ENCODE measurements at regions not wholly inside any gene's neighbourhood (a gene's known extent, or its start where the extent isn't known, plus 50 kb on each side); places are given as distances from the start of the nearest gene placed in this dataset.

DNA sequence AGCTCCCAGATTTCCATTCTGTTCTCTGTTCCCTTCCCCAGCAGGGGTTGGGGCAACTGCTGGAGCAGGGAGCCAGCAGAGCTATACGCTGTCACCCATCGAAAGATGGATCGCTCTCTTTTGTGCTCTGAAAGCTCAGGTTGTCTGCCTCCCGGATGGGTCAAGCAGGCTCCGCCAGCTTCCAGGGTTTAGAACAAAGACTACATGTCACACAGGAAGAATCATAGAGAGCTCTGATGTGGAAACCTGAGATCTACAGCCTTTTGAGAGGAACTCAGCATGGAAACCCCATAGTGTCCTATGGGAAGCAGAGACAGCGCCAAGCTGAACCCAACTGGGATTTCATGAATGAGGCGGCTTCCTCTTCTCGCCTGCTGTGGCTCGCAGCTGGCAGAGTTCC is 205.4 kb downstream of the HS3ST1 start:
- no peak for DNase-seq (ENCODE audit: low read depth)
- no peak overlapping the region for H3K4me3 ChIP-seq (ENCODE audit: low read depth, low read length)
- TF ChIP-seq CTCF (IDR thresholded peaks at IDR 0.05; ENCODE audit: control insufficient read depth, extremely low read depth, insufficient read depth), result no peak

DNA sequence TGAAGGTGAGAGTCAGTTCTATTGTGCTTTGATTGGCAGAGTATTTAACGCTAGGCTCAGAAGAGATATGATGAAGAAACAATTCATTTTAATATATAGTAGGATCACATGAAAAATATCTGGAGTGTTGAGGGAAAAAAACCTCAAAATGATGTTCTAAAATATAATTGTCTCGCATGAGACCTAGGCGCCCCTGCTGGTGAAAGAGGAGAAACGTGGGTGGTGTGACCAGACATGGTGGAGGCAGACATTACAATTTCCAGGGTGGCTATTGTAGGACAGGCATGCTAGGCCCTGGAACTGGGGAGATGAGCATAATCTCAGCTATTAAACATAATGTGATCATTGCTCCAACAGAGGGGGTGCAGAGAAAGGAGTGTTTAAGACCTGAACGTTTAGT is 210.0 kb downstream of the HS3ST1 start:
- no peak for DNase-seq (ENCODE audit: low read depth)
- no peak for TF ChIP-seq CTCF (IDR thresholded peaks at IDR 0.05; ENCODE audit: control insufficient read depth, extremely low read depth, insufficient read depth)
- no peak overlapping the region for H3K4me3 ChIP-seq (ENCODE audit: low read depth, low read length)

- TF ChIP-seq CTCF (IDR thresholded peaks at IDR 0.05; ENCODE audit: control insufficient read depth, extremely low read depth, insufficient read depth), result no peak
- no peak overlapping the region for H3K4me3 ChIP-seq (ENCODE audit: low read depth, low read length)
- no peak for DNase-seq (ENCODE audit: low read depth)
These were observed 212.2 kb downstream of the HS3ST1 start for GRCh38 chr4:11216520-11216919.

- DNase-seq (ENCODE audit: low read depth), result no peak
- TF ChIP-seq CTCF (IDR thresholded peaks at IDR 0.05; ENCODE audit: control insufficient read depth, extremely low read depth, insufficient read depth), result no peak
- no peak overlapping the region for H3K4me3 ChIP-seq (ENCODE audit: low read depth, low read length)
These were observed 214.4 kb downstream of the HS3ST1 start for GRCh38 chr4:11214281-11214680.

DNA sequence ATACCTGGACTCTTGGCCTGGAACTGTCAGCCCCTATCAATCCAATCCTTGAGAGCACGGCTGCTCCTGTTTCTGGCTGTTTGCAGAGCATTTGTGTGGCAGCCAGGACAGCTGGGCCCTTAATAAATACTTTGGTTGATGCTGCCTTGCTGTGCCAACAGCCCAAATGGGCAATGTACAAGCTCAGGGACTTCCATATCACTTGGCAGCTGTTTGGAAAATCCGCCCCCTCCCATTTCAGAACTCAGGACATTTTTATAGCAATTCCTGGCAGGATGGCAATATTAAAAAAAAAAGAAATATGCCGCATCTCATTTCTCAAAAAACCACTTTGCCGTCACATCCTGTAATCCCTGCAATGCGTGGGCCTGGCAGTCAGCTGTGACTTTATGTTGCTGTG is 218.9 kb downstream of the HS3ST1 start:
- TF ChIP-seq CTCF (IDR thresholded peaks at IDR 0.05; ENCODE audit: control insufficient read depth, extremely low read depth, insufficient read depth), result no peak
- H3K4me3 ChIP-seq (ENCODE audit: low read depth, low read length), result no peak overlapping the region
- no peak for DNase-seq (ENCODE audit: low read depth)

GRCh38 chr4:11201256-11201655 is 227.4 kb downstream of the HS3ST1 start:
- no peak for TF ChIP-seq CTCF (IDR thresholded peaks at IDR 0.05; ENCODE audit: control insufficient read depth, extremely low read depth, insufficient read depth)
- no peak overlapping the region for H3K4me3 ChIP-seq (ENCODE audit: low read depth, low read length)
- no peak for DNase-seq (ENCODE audit: low read depth)

DNA sequence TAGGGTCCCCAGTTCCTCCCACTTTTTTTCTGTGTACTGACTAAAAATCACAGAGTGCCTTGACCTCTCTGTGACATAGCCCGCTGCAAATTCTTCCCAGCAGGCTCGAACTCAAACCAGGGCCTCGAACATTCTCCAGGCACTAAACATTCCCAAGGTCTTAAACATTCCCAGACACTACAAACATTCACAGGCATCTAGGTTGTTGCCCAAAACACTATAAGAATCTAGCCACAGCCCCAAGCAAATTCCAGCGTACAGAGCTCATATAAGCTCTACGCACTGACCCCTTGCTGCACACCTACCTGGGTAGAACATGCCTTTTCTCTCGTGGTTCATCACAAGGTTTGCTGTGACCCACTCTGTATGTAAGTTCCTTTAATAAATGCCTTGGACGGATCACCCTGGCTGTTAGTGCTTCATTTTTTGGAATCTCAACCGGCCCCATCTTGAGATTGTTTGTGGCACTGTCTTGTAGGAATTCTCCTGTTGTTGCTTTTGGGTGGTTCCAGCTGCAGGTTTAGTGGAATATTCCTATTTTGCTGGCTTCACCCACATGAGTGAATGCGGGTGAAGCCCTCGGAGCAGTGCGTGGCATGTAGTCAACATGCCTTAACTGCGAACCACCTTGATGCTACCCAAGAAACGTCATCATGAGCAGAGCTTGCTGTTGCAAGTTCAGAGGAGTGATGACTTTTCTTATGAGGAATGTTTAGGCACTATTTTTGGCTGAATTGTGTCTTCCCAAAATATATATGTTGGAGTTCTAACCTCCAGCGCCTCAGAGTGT is 230.0 kb downstream of the HS3ST1 start:
- no peak overlapping the region for H3K4me3 ChIP-seq (ENCODE audit: low read depth, low read length)
- DNase-seq (ENCODE audit: low read depth), result no peak
- TF ChIP-seq CTCF (IDR thresholded peaks at IDR 0.05; ENCODE audit: control insufficient read depth, extremely low read depth, insufficient read depth), result no peak

Measured in LNCaP clone FGC (cell line).